C4-2B (cell line): ENCODE measurements at regions not wholly inside any gene's neighbourhood (a gene's known extent, or its start where the extent isn't known, plus 50 kb on each side); places are given as distances from the start of the nearest gene placed in this dataset.

Experiments
- ZFX ChIP-seq: fragments of 450-650 bp; IDR thresholded peaks from 2 replicates; pipeline ENCODE4 v1.6.1; 2017
- TF ChIP-seq, protein P1 (sequence below): fragments of 450-650 bp; conservative IDR thresholded peaks from 2 replicates; pipeline ENCODE4 v1.5.1; 2017; ENCODE audit warnings: mild to moderate bottlenecking

DNA sequence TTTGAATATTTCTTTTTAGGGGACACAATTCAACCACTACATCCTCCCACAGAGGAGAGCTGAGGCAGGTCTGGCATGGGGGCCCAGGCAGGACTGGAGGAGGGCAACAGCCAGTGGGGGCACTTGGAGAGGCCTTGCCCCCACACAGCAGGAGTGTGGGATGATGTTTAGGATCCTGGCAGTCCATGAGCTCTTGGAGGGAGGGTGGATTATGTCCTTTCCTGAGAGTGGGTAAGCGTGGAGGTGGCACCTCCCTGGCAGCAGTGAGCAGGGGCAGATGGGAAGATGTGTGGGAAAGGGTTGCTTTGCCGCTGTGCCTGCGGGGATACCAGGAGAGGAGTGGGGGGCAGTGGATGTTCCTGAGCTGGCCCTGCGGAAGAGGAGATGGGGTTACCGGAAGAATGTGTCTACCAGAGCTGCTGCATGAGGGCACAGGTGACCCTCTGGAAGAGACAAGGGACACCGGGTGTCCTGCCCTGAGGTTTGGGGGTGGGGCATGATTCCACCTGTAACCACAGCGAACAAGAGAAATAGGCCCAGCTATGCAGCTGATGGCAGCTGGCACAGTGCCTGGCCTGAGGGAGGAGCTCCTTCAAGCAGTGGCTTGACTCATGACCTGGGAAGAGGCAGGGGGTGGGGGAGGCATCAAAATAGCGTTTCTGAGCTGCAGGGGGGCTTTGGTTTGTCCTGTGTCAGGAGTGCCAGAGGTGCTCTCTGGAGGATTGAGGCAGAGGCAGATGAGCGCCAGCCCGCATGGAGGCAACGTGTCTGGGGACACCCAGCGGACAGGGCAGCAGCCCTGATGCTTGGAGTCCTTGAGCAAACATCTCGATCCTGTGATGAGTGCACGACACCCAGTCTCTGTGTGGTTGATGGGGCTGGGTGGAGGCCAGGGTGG lies 123.9 kb upstream of the TMPRSS2 start:
- TF ChIP-seq, protein P1, sequence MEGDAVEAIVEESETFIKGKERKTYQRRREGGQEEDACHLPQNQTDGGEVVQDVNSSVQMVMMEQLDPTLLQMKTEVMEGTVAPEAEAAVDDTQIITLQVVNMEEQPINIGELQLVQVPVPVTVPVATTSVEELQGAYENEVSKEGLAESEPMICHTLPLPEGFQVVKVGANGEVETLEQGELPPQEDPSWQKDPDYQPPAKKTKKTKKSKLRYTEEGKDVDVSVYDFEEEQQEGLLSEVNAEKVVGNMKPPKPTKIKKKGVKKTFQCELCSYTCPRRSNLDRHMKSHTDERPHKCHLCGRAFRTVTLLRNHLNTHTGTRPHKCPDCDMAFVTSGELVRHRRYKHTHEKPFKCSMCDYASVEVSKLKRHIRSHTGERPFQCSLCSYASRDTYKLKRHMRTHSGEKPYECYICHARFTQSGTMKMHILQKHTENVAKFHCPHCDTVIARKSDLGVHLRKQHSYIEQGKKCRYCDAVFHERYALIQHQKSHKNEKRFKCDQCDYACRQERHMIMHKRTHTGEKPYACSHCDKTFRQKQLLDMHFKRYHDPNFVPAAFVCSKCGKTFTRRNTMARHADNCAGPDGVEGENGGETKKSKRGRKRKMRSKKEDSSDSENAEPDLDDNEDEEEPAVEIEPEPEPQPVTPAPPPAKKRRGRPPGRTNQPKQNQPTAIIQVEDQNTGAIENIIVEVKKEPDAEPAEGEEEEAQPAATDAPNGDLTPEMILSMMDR = no peak
- TF ChIP-seq ZFX = no peak
